GM12872 (cell line): ENCODE measurements at regions not wholly inside any gene's neighbourhood (a gene's known extent, or its start where the extent isn't known, plus 50 kb on each side); places are given as distances from the start of the nearest gene placed in this dataset.

Experiments
- TF ChIP-seq, protein P1 (sequence below): IDR thresholded peaks from 3 replicates; pipeline ENCODE4 v1.5.1; 2011; ENCODE audit warnings: low read depth, mild to moderate bottlenecking, low read length, moderate library complexity; ENCODE audit not compliant: insufficient read depth

GRCh38 chr12:59014885-59015284 lies 94.6 kb upstream of the LRIG3 start:
- TF ChIP-seq, protein P1, sequence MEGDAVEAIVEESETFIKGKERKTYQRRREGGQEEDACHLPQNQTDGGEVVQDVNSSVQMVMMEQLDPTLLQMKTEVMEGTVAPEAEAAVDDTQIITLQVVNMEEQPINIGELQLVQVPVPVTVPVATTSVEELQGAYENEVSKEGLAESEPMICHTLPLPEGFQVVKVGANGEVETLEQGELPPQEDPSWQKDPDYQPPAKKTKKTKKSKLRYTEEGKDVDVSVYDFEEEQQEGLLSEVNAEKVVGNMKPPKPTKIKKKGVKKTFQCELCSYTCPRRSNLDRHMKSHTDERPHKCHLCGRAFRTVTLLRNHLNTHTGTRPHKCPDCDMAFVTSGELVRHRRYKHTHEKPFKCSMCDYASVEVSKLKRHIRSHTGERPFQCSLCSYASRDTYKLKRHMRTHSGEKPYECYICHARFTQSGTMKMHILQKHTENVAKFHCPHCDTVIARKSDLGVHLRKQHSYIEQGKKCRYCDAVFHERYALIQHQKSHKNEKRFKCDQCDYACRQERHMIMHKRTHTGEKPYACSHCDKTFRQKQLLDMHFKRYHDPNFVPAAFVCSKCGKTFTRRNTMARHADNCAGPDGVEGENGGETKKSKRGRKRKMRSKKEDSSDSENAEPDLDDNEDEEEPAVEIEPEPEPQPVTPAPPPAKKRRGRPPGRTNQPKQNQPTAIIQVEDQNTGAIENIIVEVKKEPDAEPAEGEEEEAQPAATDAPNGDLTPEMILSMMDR = no peak

GRCh38 chr12:59010941-59011340 lies 90.6 kb upstream of the LRIG3 start:
- TF ChIP-seq, protein P1 = no peak

GRCh38 chr12:59010118-59010517 lies 89.8 kb upstream of the LRIG3 start:
- TF ChIP-seq, protein P1 = no peak

- TF ChIP-seq, protein P1 = no peak
Measured at GRCh38 chr12:59007620-59008019, 87.3 kb upstream of the LRIG3 start.

- TF ChIP-seq, protein P1 = no peak
Measured at GRCh38 chr12:59005193-59005955, 85.1 kb upstream of the LRIG3 start.

GRCh38 chr12:59004456-59004855 lies 84.2 kb upstream of the LRIG3 start:
- TF ChIP-seq, protein P1 = no peak

GRCh38 chr12:58995666-58996363 lies 75.5 kb upstream of the LRIG3 start:
- TF ChIP-seq, protein P1 = no peak
